Fibroblast of skin of right biceps (primary cell): ENCODE measurements at regions not wholly inside any gene's neighbourhood (a gene's known extent, or its start where the extent isn't known, plus 50 kb on each side); places are given as distances from the start of the nearest gene placed in this dataset.

ENCODE experiments used
- DNase-seq: peaks from one replicate; pipeline ENCODE4 v3.0.0-alpha.2; 2013

- no peak for DNase-seq
These were observed 244.7 kb upstream of the GPR26 start for GRCh38 chr10:123421461-123421860.

GRCh38 chr10:123422261-123422660 lies 243.9 kb upstream of the GPR26 start:
- no peak for DNase-seq

GRCh38 chr10:123424537-123424936 lies 241.6 kb upstream of the GPR26 start:
- no peak for DNase-seq

GRCh38 chr10:123425680-123426079 lies 240.5 kb upstream of the GPR26 start:
- DNase-seq, result no peak

GRCh38 chr10:123427165-123427786 lies 238.9 kb upstream of the GPR26 start:
- no peak for DNase-seq

GRCh38 chr10:123428391-123428790 lies 237.8 kb upstream of the GPR26 start:
- DNase-seq, result no peak

GRCh38 chr10:123429706-123430221 lies 236.4 kb upstream of the GPR26 start:
- DNase-seq, result peak; percentile 24

GRCh38 chr10:123433539-123433938 lies 232.6 kb upstream of the GPR26 start:
- DNase-seq, result no peak

- no peak for DNase-seq
These were observed 231.6 kb upstream of the GPR26 start for GRCh38 chr10:123434435-123435039.

GRCh38 chr10:123442901-123443300 lies 223.3 kb upstream of the GPR26 start:
- DNase-seq, result no peak

- DNase-seq, result no peak
These were observed 222.2 kb upstream of the GPR26 start for GRCh38 chr10:123443924-123444323.

GRCh38 chr10:123445261-123445775 lies 220.8 kb upstream of the GPR26 start:
- no peak for DNase-seq

GRCh38 chr10:123446449-123447156 lies 219.6 kb upstream of the GPR26 start:
- DNase-seq, result no peak

GRCh38 chr10:123449234-123449962 lies 216.8 kb upstream of the GPR26 start:
- no peak for DNase-seq

- DNase-seq, result no peak
These were observed 215.1 kb upstream of the GPR26 start for GRCh38 chr10:123450956-123451605.

- DNase-seq, result no peak
These were observed 214.4 kb upstream of the GPR26 start for GRCh38 chr10:123451618-123452245.

GRCh38 chr10:123454987-123455386 lies 211.2 kb upstream of the GPR26 start:
- DNase-seq, result no peak

GRCh38 chr10:123455861-123456260 lies 210.3 kb upstream of the GPR26 start:
- no peak for DNase-seq

GRCh38 chr10:123458933-123459332 lies 207.2 kb upstream of the GPR26 start:
- no peak for DNase-seq

- no peak for DNase-seq
These were observed 206.6 kb upstream of the GPR26 start for GRCh38 chr10:123459371-123460091.

- no peak for DNase-seq
These were observed 203.9 kb upstream of the GPR26 start for GRCh38 chr10:123462246-123462645.
